Liver (tissue), 7 donors: ENCODE measurements at regions not wholly inside any gene's neighbourhood (a gene's known extent, or its start where the extent isn't known, plus 50 kb on each side); places are given as distances from the start of the nearest gene placed in this dataset.

Experiments
- DNase-seq: peaks from one replicate; pipeline ENCODE4 v3.0.0-alpha.2; 2017; ENCODE audit warnings: low spot score
- H3K27ac ChIP-seq, 2 donors: one replicate each; pipeline ENCODE4 v1.7.0; 2013; ENCODE audit warnings: inconsistent platforms in 2 of 2, low read length in 2 of 2, control low read depth in 1 of 2, low read depth in 1 of 2, mild to moderate bottlenecking in 1 of 2
- H3K27me3 ChIP-seq, 4 donors: one replicate each; pipeline versions ENCODE4 v1.6.1 to v1.7.0; 2013; ENCODE audit warnings: low read length in 3 of 4, inconsistent platforms in 1 of 4, mild to moderate bottlenecking in 1 of 4, moderate library complexity in 1 of 4; ENCODE audit not compliant: control insufficient read depth in 4 of 4, insufficient read depth in 4 of 4
- H3K36me3 ChIP-seq, 4 donors: one replicate each; pipeline versions ENCODE4 v1.6.1 to v1.7.0; 2013; ENCODE audit warnings: low read length in 3 of 4, mild to moderate bottlenecking in 3 of 4, low read depth in 1 of 4, moderate library complexity in 1 of 4; ENCODE audit not compliant: control insufficient read depth in 4 of 4, insufficient read depth in 3 of 4
- H3K4me1 ChIP-seq, 4 donors: one replicate each; pipeline versions ENCODE4 v1.6.1 to v1.7.0; 2013; ENCODE audit warnings: low read length in 3 of 4, mild to moderate bottlenecking in 3 of 4, moderate library complexity in 1 of 4; ENCODE audit not compliant: control insufficient read depth in 4 of 4, insufficient read depth in 4 of 4
- H3K4me3 ChIP-seq, 3 donors: one replicate each; pipeline versions ENCODE4 v1.6.1 to v1.7.0; 2013; ENCODE audit warnings: low read length in 3 of 3, control low read depth in 1 of 3, low read depth in 1 of 3, mild to moderate bottlenecking in 1 of 3
- H3K9ac ChIP-seq, 2 donors: one replicate each; pipeline ENCODE4 v1.7.0; 2013; ENCODE audit warnings: low read length in 2 of 2, mild to moderate bottlenecking in 2 of 2, moderate library complexity in 2 of 2, control low read depth in 1 of 2, low read depth in 1 of 2
- H3K9me3 ChIP-seq, 4 donors: one replicate each; pipeline versions ENCODE4 v1.6.1 to v1.7.0; 2013; ENCODE audit warnings: low read length in 3 of 4; ENCODE audit not compliant: control insufficient read depth in 4 of 4
- FOXA1 ChIP-seq: IDR thresholded peaks from 2 replicates; pipeline ENCODE4 v1.6.1; 2016; ENCODE audit warnings: antibody characterized with exemption
- FOXA2 ChIP-seq: IDR thresholded peaks from 2 replicates; pipeline ENCODE4 v1.6.1; 2016; ENCODE audit warnings: antibody characterized with exemption
- GABPA ChIP-seq, 2 donors: IDR thresholded peaks in 1 of 2; conservative IDR thresholded peaks in 1 of 2; 2 replicates each; pipeline ENCODE4 v1.6.1; 2016; ENCODE audit warnings: antibody characterized with exemption in 2 of 2, mild to moderate bottlenecking in 1 of 2, moderate library complexity in 1 of 2
- HNF4A ChIP-seq, 2 donors: conservative IDR thresholded peaks; 2 replicates each; pipeline ENCODE4 v1.6.1; 2016; ENCODE audit warnings: antibody characterized with exemption in 2 of 2, mild to moderate bottlenecking in 2 of 2
- HNF4G ChIP-seq: IDR thresholded peaks from 2 replicates; pipeline ENCODE4 v1.6.1; 2016; ENCODE audit warnings: antibody characterized with exemption
- JUND ChIP-seq, 2 donors: IDR thresholded peaks; 2 replicates each; pipeline ENCODE4 v1.6.1; 2016; ENCODE audit warnings: antibody characterized with exemption in 2 of 2
- MAX ChIP-seq: IDR thresholded peaks from 2 replicates; pipeline ENCODE4 v1.6.1; 2016; ENCODE audit warnings: antibody characterized with exemption
- RAD21 ChIP-seq, 2 donors: IDR thresholded peaks; 2 replicates each; pipeline ENCODE4 v1.6.1; 2016; ENCODE audit warnings: antibody characterized with exemption in 2 of 2, mild to moderate bottlenecking in 2 of 2
- RXRA ChIP-seq, 2 donors: IDR thresholded peaks; 2 replicates each; pipeline ENCODE4 v1.6.1; 2017 to 2018; ENCODE audit warnings: antibody characterized with exemption in 2 of 2, mild to moderate bottlenecking in 1 of 2
- WGBS: extraction: QIAGEN DNeasy Blood & Tissue Kit; methylation state at CpG from one replicate; pipeline ENCODE4 v1.1.7; 2013; 5-methylcytosine and 5-hydroxymethylcytosine counted together
- TF ChIP-seq, protein P1 (sequence below): IDR thresholded peaks from 2 replicates; pipeline ENCODE4 v1.6.1; 2016; ENCODE audit warnings: antibody characterized with exemption
- TF ChIP-seq, protein P2 (sequence below): IDR thresholded peaks from 2 replicates; pipeline ENCODE4 v1.6.1; 2016; ENCODE audit warnings: antibody characterized with exemption
- TF ChIP-seq, protein P3 (sequence below): IDR thresholded peaks from 2 replicates; pipeline ENCODE4 v1.6.1; 2016; ENCODE audit warnings: antibody characterized with exemption, mild to moderate bottlenecking
- donor health status: healthy.
- donor health status: healthy.
- donor health status: healthy.
- donor health status: healthy.

DNA sequence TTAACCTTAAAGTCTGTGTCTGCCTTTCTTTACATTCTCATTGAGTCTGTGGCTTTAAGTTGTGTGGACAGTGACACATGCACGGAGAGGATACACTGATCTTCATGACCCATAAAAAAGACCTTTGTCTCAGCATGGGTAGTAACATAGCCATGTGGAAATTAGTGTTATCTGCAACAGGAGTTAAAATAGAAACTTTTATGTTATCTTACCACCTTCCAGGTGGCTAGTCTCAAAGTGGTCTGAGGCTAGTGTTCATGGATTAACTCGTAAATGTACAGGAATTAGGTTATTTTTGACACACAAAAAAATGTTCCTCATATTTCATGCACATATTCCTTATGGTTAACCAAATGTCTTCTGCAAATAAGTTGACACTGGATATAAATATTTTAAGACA lies 607.0 kb downstream of the ISL1 start:
- Histone ChIP-seq H3K9ac (no peak overlapping the region), H3K9me3 (no peaks in the 10 kb centered on the region), H3K27me3 (no peaks in the 10 kb centered on the region), H3K4me3 (no peak overlapping the region), H3K4me1 (no peaks in the 10 kb centered on the region), H3K36me3 (no peaks in the 10 kb centered on the region), H3K27ac (no peak overlapping the region)
- TF ChIP-seq FOXA2 (no peak), MAX (no peak), GABPA (IDR thresholded peaks at IDR 0.05 in 1 of 2, conservative IDR thresholded peaks at IDR 0.05 in 1 of 2) (no peak), RXRA (IDR thresholded peaks at IDR 0.05) (no peak), RAD21 (IDR thresholded peaks at IDR 0.05) (no peak), FOXA1 (no peak)
- TF ChIP-seq, protein P1, sequence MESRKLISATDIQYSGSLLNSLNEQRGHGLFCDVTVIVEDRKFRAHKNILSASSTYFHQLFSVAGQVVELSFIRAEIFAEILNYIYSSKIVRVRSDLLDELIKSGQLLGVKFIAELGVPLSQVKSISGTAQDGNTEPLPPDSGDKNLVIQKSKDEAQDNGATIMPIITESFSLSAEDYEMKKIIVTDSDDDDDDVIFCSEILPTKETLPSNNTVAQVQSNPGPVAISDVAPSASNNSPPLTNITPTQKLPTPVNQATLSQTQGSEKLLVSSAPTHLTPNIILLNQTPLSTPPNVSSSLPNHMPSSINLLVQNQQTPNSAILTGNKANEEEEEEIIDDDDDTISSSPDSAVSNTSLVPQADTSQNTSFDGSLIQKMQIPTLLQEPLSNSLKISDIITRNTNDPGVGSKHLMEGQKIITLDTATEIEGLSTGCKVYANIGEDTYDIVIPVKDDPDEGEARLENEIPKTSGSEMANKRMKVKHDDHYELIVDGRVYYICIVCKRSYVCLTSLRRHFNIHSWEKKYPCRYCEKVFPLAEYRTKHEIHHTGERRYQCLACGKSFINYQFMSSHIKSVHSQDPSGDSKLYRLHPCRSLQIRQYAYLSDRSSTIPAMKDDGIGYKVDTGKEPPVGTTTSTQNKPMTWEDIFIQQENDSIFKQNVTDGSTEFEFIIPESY, result no peak
- TF ChIP-seq, protein P2, sequence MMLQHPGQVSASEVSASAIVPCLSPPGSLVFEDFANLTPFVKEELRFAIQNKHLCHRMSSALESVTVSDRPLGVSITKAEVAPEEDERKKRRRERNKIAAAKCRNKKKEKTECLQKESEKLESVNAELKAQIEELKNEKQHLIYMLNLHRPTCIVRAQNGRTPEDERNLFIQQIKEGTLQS, result no peak
- TF ChIP-seq, protein P3, sequence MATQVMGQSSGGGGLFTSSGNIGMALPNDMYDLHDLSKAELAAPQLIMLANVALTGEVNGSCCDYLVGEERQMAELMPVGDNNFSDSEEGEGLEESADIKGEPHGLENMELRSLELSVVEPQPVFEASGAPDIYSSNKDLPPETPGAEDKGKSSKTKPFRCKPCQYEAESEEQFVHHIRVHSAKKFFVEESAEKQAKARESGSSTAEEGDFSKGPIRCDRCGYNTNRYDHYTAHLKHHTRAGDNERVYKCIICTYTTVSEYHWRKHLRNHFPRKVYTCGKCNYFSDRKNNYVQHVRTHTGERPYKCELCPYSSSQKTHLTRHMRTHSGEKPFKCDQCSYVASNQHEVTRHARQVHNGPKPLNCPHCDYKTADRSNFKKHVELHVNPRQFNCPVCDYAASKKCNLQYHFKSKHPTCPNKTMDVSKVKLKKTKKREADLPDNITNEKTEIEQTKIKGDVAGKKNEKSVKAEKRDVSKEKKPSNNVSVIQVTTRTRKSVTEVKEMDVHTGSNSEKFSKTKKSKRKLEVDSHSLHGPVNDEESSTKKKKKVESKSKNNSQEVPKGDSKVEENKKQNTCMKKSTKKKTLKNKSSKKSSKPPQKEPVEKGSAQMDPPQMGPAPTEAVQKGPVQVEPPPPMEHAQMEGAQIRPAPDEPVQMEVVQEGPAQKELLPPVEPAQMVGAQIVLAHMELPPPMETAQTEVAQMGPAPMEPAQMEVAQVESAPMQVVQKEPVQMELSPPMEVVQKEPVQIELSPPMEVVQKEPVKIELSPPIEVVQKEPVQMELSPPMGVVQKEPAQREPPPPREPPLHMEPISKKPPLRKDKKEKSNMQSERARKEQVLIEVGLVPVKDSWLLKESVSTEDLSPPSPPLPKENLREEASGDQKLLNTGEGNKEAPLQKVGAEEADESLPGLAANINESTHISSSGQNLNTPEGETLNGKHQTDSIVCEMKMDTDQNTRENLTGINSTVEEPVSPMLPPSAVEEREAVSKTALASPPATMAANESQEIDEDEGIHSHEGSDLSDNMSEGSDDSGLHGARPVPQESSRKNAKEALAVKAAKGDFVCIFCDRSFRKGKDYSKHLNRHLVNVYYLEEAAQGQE, result no peak
- no peak for DNase-seq
- WGBS, result 69% methylated on average over 2 of the region's 2 CpGs

GRCh38 chr5:51990661-51991180 lies 607.5 kb downstream of the ISL1 start:
- WGBS, result 64% methylated on average over 1 of the region's 1 CpG
- H3K27me3 ChIP-seq, result no peaks in the 10 kb centered on the region
- no peaks in the 10 kb centered on the region for H3K9me3 ChIP-seq
- no peak overlapping the region for H3K27ac ChIP-seq
- TF ChIP-seq GABPA (IDR thresholded peaks at IDR 0.05 in 1 of 2, conservative IDR thresholded peaks at IDR 0.05 in 1 of 2) (no peak), FOXA1 (no peak), HNF4A (conservative IDR thresholded peaks at IDR 0.05) (no peak), JUND (IDR thresholded peaks at IDR 0.05) (no peak), MAX (no peak), HNF4G (no peak)
- TF ChIP-seq, protein P1, result no peak
- H3K36me3 ChIP-seq, result no peaks in the 10 kb centered on the region
- no peak overlapping the region for H3K9ac ChIP-seq
- DNase-seq, result no peak
- H3K4me1 ChIP-seq, result no peaks in the 10 kb centered on the region
- no peak overlapping the region for H3K4me3 ChIP-seq
